Vagina (tissue), 2 donors: ENCODE measurements at regions not wholly inside any gene's neighbourhood (a gene's known extent, or its start where the extent isn't known, plus 50 kb on each side); places are given as distances from the start of the nearest gene placed in this dataset.

Source experiments
- POLR2A ChIP-seq, 2 donors: fragments of 450-650 bp; IDR thresholded peaks; one replicate each; pipeline ENCODE4 v1.6.1; 2017; ENCODE audit warnings: antibody characterized with exemption in 2 of 2, mild to moderate bottlenecking in 2 of 2, moderate library complexity in 2 of 2
- TF ChIP-seq, protein P1 (sequence below), 3 experiments: fragments of 450-650 bp in 2 of 3; fragments of 200-600 bp in 1 of 3; sonication (generic) in 1 of 3; IDR thresholded peaks; one replicate each; pipeline ENCODE4 v1.5.1; 2017 to 2019; ENCODE audit warnings: antibody characterized with exemption in 3 of 3, mild to moderate bottlenecking in 2 of 3, moderate library complexity in 2 of 3

DNA sequence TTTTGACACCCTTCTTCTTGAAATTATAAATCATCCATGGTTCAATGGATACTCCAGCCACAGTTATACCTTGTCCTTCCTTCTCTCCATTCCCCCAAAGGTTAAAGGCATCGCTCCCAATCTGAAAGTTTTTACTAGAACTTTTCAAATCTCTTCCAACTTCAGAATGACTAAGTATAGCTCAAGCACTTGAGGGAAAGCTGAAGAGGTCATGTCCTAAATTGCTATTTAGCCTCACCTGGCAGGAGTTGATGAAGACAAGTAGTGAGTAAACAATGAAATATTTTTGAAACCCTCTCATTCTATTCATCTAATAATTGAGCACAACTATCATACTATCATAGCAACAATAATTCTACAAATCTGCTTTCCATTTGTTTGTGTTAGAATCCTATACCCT lies 167.8 kb downstream of the HNMT start:
- TF ChIP-seq, protein P1, sequence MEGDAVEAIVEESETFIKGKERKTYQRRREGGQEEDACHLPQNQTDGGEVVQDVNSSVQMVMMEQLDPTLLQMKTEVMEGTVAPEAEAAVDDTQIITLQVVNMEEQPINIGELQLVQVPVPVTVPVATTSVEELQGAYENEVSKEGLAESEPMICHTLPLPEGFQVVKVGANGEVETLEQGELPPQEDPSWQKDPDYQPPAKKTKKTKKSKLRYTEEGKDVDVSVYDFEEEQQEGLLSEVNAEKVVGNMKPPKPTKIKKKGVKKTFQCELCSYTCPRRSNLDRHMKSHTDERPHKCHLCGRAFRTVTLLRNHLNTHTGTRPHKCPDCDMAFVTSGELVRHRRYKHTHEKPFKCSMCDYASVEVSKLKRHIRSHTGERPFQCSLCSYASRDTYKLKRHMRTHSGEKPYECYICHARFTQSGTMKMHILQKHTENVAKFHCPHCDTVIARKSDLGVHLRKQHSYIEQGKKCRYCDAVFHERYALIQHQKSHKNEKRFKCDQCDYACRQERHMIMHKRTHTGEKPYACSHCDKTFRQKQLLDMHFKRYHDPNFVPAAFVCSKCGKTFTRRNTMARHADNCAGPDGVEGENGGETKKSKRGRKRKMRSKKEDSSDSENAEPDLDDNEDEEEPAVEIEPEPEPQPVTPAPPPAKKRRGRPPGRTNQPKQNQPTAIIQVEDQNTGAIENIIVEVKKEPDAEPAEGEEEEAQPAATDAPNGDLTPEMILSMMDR (IDR thresholded peaks at IDR 0.05), result no peak
- no peak for TF ChIP-seq POLR2A (IDR thresholded peaks at IDR 0.05)
